ENCODE measurements at regions not wholly inside any gene's neighbourhood (a gene's known extent, or its start where the extent isn't known, plus 50 kb on each side); places are given as distances from the start of the nearest gene placed in this dataset.

GRCh38 chr6:19100752-19101151, 713.6 kb downstream of the RNF144B start:
- H3F3A ChIP-seq (ENCODE audit: insufficient read depth): no peaks in the 10 kb centered on the region
- no peak overlapping the region for H2AFZ ChIP-seq (ENCODE audit: low read depth, low read length, severe bottlenecking)
- TF ChIP-seq EZH2phosphoT487 (conservative IDR thresholded peaks at IDR 0.05; ENCODE audit: low read length) (no peak), CTCF (IDR thresholded peaks at IDR 0.05; ENCODE audit: insufficient read depth, low read length, poor library complexity, severe bottlenecking) (no peak)
- no peaks in the 10 kb centered on the region for H3K27me3 ChIP-seq (ENCODE audit: low read length)
- no peak overlapping the region for H3K9ac ChIP-seq (ENCODE audit: low read length)
- no peaks in the 10 kb centered on the region for H3K9me3 ChIP-seq (ENCODE audit: insufficient read depth, low read length)
- no peak overlapping the region for H3K4me3 ChIP-seq (ENCODE audit: insufficient read depth, low read length, poor library complexity, severe bottlenecking)
- no peak overlapping the region for H3K27ac ChIP-seq (ENCODE audit: low read depth, low read length)
- H4K20me1 ChIP-seq (ENCODE audit: low read depth, low read length): no peaks in the 10 kb centered on the region; the same call in 1 of the 2 replicates
- no peak overlapping the region for H3K4me2 ChIP-seq (ENCODE audit: low read depth, low read length, poor library complexity, severe bottlenecking)
- no peaks in the 10 kb centered on the region for H3K79me2 ChIP-seq (ENCODE audit: insufficient read depth, low read length)
- no peaks in the 10 kb centered on the region for H3K36me3 ChIP-seq (ENCODE audit: low read length)
- no peaks in the 10 kb centered on the region for H3K9me2 ChIP-seq (replicated peaks; ENCODE audit: insufficient read depth, low read length)

- no peaks in the 10 kb centered on the region for H3K27me3 ChIP-seq (ENCODE audit: low read length)
- TF ChIP-seq EZH2phosphoT487 (conservative IDR thresholded peaks at IDR 0.05; ENCODE audit: low read length): no peak
- TF ChIP-seq CTCF (IDR thresholded peaks at IDR 0.05; ENCODE audit: insufficient read depth, low read length, poor library complexity, severe bottlenecking): no peak
- H3K9ac ChIP-seq (ENCODE audit: low read length): no peak overlapping the region
- H3K27ac ChIP-seq (ENCODE audit: low read depth, low read length): no peak overlapping the region
- H3K79me2 ChIP-seq (ENCODE audit: insufficient read depth, low read length): no peaks in the 10 kb centered on the region
- H3K4me3 ChIP-seq (ENCODE audit: insufficient read depth, low read length, poor library complexity, severe bottlenecking): no peak overlapping the region
- H3K36me3 ChIP-seq (ENCODE audit: low read length): no peaks in the 10 kb centered on the region
- H3K9me2 ChIP-seq (replicated peaks; ENCODE audit: insufficient read depth, low read length): no peaks in the 10 kb centered on the region
- no peaks in the 10 kb centered on the region; the same call in 1 of the 2 replicates for H4K20me1 ChIP-seq (ENCODE audit: low read depth, low read length)
- H3F3A ChIP-seq (ENCODE audit: insufficient read depth): no peaks in the 10 kb centered on the region
- no peaks in the 10 kb centered on the region for H3K9me3 ChIP-seq (ENCODE audit: insufficient read depth, low read length)
- no peak overlapping the region for H3K4me2 ChIP-seq (ENCODE audit: low read depth, low read length, poor library complexity, severe bottlenecking)
- H2AFZ ChIP-seq (ENCODE audit: low read depth, low read length, severe bottlenecking): no peak overlapping the region
These were observed 715.8 kb downstream of the RNF144B start for GRCh38 chr6:19102936-19103335.

GRCh38 chr6:19107468-19107867, 720.3 kb downstream of the RNF144B start:
- Histone ChIP-seq H3K27me3 (ENCODE audit: low read length) (no peaks in the 10 kb centered on the region), H3K79me2 (ENCODE audit: insufficient read depth, low read length) (no peaks in the 10 kb centered on the region), H3K27ac (ENCODE audit: low read depth, low read length) (no peak overlapping the region), H3K36me3 (ENCODE audit: low read length) (no peaks in the 10 kb centered on the region), H3K9me2 (replicated peaks; ENCODE audit: insufficient read depth, low read length) (no peaks in the 10 kb centered on the region), H3F3A (ENCODE audit: insufficient read depth) (no peaks in the 10 kb centered on the region), H3K9ac (ENCODE audit: low read length) (no peak overlapping the region), H3K9me3 (ENCODE audit: insufficient read depth, low read length) (no peaks in the 10 kb centered on the region), H4K20me1 (ENCODE audit: low read depth, low read length) (no peaks in the 10 kb centered on the region), H2AFZ (ENCODE audit: low read depth, low read length, severe bottlenecking) (no peak overlapping the region), H3K4me3 (ENCODE audit: insufficient read depth, low read length, poor library complexity, severe bottlenecking) (no peak overlapping the region), H3K4me2 (ENCODE audit: low read depth, low read length, poor library complexity, severe bottlenecking) (no peak overlapping the region)
- TF ChIP-seq CTCF (IDR thresholded peaks at IDR 0.05; ENCODE audit: insufficient read depth, low read length, poor library complexity, severe bottlenecking) (no peak), EZH2phosphoT487 (conservative IDR thresholded peaks at IDR 0.05; ENCODE audit: low read length) (no peak)
